GM04503 (cell line): ENCODE measurements at regions not wholly inside any gene's neighbourhood (a gene's known extent, or its start where the extent isn't known, plus 50 kb on each side); places are given as distances from the start of the nearest gene placed in this dataset.
"Not testable (repeated sequence)": the region's sequence is repeated elsewhere in the genome, so short reads cannot be mapped to it uniquely, and the experiment has no call there.

ENCODE experiments used
- DNase-seq: peaks from one replicate; pipeline ENCODE4 v3.0.0-alpha.2; 2012; ENCODE audit warnings: low read depth

DNA sequence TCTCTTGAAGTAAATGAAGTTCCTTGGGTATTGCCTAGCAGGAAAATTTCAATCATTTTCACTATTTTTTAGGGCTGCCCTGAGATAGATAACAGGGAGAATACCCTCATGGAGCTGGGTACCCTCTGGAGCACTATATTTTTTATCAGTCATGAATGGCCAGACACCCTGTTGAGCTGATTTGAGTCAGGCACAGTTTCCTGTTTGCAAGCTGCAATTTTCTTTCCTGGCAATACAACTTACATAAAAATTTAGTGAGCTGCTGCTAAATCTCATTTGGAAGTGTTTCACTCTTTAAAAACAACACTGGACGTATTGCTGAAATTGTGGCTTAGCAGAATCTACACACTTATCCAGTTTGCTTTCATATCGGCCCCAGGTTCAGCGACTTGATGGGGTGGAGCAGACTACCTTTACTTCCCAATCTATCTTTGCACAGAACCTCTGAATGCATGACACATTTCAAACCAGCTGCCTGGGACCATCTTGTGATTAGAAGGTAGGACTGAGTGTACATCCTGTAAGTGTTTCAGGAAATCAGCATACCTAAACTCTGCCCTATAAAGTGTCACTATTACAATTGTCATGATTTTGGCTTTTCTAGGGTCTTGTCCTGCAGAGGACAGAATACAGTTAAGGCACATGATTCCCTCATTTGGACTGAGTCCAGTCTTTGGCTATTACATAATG is 125.7 kb upstream of the FAM3C start:
- no peak for DNase-seq

GRCh38 chr7:121520911-121521310 is 124.8 kb upstream of the FAM3C start:
- no peak for DNase-seq

GRCh38 chr7:121519548-121520521 is 123.7 kb upstream of the FAM3C start:
- DNase-seq = no peak

GRCh38 chr7:121517591-121517990 is 121.5 kb upstream of the FAM3C start:
- DNase-seq = no peak

- DNase-seq = no peak
Measured at GRCh38 chr7:121516821-121517220, 120.7 kb upstream of the FAM3C start.

DNA sequence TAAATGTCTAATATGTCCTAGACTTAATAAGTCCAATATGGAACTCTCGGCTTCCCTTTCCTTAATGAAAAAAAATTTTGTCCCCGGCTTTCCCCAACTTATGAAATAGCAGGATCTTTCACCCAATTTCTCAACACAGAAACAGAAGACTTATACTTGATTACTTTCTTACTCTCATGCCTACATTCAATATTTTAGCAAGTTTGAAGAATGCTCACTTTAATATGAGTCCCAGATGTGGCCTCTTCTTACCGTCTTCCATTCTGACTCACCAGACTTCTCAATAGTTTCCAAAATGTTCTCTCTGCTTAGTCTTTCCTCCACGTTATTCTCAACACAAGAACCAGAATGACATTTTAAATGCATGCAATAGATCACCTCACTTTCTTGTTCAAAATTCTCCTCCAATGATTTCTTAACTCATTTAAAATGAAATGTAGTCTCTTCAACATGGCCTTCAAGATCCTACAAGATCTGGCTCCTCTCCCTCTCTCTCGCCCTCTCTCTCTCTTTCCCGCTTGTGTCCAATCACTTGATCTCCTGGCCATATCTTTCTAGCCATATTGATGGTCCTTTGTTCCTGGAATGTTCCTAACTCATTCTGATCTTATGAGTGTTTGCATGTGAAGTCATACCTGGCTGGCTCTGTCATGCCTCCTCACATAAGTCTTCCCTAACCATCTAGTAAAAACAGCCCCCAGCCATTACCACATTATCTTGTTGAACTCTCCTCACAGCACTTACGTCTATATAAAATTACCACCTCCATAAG is 119.7 kb upstream of the FAM3C start:
- no peak for DNase-seq

GRCh38 chr7:121515229-121515628 is 119.1 kb upstream of the FAM3C start:
- no peak for DNase-seq

- no peak for DNase-seq
Measured at GRCh38 chr7:121513105-121513504, 117.0 kb upstream of the FAM3C start.

DNA sequence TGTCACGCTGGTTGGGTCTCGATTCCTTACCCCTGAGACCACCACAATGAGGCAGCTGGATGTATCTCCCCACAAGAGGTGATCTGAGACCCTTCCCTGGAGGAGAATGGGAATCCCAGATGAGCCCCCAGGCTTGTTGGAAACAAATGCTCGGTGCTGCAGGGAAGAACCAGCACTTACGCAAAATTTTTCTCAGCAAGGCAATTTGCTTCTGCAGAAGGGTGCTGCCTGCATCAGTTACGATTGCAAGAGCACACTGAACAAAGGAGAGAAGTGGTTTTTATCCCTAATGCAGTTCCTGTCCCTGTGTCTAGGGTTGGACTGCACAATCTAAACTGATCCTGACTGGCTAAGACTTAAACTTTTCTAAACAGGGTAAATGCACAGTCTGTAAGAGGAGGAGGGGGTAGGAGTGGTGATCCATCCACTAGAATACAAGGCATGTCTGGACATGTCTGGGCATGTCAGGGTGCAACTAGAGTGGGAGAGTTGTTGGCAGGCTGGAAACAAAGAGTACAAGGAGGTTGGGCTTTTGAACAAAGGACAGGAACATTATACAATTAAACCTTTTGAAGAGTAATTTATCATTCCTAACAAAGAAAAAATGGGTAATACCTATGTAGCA is 114.9 kb upstream of the FAM3C start:
- no peak for DNase-seq

DNA sequence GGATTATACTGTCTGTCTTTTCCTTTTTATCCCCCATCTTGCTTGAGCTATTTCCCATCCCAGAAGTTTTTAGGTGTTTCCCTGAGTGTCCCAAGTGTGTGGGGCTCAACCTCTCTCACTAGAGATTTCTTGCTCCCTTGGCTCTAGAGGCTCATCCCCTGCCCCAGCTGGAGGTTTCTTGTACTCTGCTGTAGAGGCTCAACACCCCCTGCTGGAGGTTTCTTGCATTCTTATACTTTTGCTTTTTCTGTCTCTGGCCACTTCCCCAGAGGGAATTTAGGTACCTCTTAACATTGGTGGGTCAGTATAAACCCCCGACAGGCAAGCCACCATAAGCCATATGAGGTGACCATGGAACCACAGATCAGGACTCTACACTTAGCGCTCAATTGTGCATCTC is 114.2 kb upstream of the FAM3C start:
- DNase-seq = no peak

- no peak for DNase-seq
Measured at GRCh38 chr7:121505540-121506182, 109.6 kb upstream of the FAM3C start.

DNA sequence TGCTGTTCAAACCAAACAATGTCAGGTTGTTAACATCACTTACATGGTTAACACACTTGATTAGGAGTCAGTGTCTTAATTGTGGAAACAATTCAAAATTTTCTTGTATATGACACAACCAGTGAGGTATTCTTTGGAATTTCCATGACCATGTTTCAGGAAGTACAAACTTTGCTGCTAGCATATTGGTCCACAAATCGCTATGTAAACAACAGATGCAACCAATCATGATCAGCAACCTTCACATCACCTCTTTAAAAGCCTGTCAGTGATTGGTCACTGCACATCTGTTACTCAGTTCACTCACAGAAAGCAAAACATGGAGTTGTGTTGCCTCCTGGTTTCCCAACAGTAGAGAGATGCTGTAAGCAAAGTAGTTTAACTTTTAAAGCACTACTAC is 108.9 kb upstream of the FAM3C start:
- peak; percentile 57 for DNase-seq

DNA sequence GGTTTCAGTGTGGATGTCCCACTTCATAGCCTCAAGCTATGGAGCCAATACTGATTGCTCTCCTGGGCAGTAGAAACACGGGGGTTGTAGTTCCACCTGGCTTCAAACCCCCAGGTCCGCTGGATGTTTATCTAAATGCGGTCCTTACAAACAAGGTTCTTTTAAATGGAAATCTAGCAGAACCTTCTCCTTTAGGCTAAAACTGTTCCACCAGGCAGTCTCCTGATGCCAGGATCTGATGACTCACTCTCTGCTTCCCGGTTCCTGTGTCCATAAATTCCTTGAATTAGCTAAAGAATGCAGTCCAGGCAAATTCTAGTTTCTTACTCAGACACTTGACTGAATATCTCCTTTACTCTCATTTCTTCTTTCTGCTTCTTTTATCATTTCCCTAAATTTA is 108.4 kb upstream of the FAM3C start:
- peak; percentile 65 for DNase-seq

GRCh38 chr7:121503730-121504129 is 107.6 kb upstream of the FAM3C start:
- no peak for DNase-seq

DNA sequence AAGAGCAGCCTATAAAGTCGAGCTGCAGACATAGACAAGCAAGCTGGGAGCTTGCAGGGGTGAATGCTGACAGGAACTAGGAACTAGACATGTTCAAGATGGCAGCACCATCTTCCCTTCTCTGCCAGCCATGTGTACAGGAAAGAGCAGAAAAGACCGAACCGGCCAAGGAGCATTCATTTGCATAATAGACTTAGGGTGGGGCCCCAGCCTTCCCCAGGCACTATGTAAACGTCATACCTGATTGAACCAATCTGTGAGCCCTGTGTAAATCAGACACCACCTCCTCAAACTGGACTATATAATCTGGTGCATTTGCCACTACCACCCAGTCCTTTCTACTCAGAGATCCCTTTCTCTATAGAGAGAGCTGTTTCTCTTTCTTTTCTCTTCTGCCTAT is 106.9 kb upstream of the FAM3C start:
- DNase-seq = no peak

DNA sequence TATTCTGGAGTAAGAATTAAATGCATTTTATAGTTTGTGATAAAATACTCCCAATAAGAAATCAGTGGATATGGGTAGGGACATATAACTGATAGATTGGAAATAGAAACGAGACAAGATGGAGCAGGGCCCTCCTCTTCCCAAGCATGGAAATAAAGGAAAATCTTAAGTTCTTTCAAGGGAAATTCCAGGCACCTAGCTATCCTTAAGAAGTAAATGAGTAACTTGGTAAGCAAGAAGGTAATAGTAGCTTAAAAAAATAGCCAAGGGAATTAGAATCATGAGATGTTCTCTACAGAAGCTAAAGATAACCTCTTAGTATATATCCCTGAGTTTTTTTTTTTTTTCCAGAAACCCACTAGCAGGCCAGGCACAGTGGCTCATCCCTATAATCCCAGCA is 105.5 kb upstream of the FAM3C start:
- DNase-seq = no peak

DNA sequence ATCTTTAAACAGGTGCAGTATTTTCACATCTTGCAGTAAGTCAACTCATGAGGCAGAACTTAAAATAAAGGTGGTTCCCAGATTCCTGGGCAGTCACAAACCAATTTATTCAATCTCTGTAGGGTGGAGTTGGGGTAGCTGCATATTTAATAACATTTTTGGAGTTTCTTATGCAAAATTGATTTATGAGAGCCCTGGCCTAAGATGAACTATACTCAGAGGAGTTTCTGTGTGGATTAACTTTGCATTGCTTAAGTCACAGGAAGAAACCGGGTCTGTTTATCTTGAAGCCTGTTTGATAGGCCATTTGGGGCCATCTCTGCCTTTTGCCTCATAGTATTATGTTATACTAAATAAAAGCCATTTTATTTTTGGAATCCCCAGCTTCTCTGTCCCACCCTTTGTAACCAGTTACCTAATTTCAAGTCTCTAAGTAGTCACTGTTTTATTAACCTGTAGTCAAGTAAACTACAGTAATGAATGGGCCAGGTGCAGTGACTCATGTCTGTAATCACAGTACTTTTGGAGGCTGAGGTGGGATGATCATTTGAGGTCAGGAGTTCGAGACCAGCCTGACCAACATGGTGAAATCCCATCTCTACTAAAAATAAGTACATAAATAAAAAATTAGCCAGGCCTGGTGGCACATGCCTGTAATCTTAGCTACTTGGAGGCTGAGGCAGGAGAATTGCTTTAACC is 104.4 kb upstream of the FAM3C start:
- DNase-seq = no peak

- DNase-seq = no peak
Measured at GRCh38 chr7:121499624-121500023, 103.5 kb upstream of the FAM3C start.

DNA sequence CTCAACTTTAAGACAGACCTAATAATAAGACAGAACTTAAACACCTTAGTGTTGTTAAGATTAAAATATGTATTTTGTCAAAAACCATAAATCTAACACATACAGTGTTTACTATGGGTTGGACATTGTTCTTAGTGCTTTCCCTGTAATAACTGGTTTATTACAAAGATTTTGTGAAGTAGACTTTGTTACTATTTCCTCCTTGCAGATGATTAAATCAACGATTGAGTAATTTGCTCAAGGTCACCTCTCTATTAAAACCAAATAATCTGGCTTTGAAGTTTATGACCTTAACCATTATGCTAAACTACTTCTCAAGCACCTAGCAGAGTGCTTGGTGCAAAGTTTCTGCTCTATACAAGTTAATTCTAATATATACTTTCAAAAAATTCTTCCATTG is 102.7 kb upstream of the FAM3C start:
- no peak for DNase-seq

GRCh38 chr7:121497545-121497944 is 101.4 kb upstream of the FAM3C start:
- not testable (repeated sequence) for DNase-seq

GRCh38 chr7:121494516-121494915 is 98.4 kb upstream of the FAM3C start:
- DNase-seq = no peak
